ENCODE measurements at regions not wholly inside any gene's neighbourhood (a gene's known extent, or its start where the extent isn't known, plus 50 kb on each side); places are given as distances from the start of the nearest gene placed in this dataset.

GRCh38 chr4:128690011-128690410 is 119.5 kb upstream of the JADE1 start:
- TF ChIP-seq CTCF (conservative IDR thresholded peaks at IDR 0.05) (no peak), ZFX (IDR thresholded peaks at IDR 0.05) (no peak)
